SK-N-MC (cell line): ENCODE measurements at regions not wholly inside any gene's neighbourhood (a gene's known extent, or its start where the extent isn't known, plus 50 kb on each side); places are given as distances from the start of the nearest gene placed in this dataset.

ENCODE experiments used
- DNase-seq: peaks from one replicate; pipeline ENCODE4 v3.0.0-alpha.2; 2011; ENCODE audit warnings: low read depth, low spot score
- H3K27ac ChIP-seq: fragments of 200-600 bp; sonication (generic); 2 replicates; pipeline ENCODE4 v1.5.1; 2016; ENCODE audit warnings: mixed run types
- H3K36me3 ChIP-seq: fragments of 200-600 bp; sonication (generic); 2 replicates; pipeline ENCODE4 v1.6.1; 2017; ENCODE audit warnings: antibody characterized with exemption, low read length, mixed read lengths; ENCODE audit not compliant: insufficient read depth
- H3K4me3 ChIP-seq: fragments of 200-600 bp; sonication (generic); 2 replicates; pipeline ENCODE4 v1.5.1; 2016
- H3K9ac ChIP-seq: fragments of 200-600 bp; sonication (generic); 2 replicates; pipeline ENCODE4 v1.8.0; 2017; ENCODE audit warnings: mixed run types, mixed read lengths; ENCODE audit not compliant: insufficient read length
- H3K9me3 ChIP-seq: fragments of 200-600 bp; sonication (generic); 2 replicates; pipeline ENCODE4 v1.6.1; 2017; ENCODE audit warnings: low read depth, mild to moderate bottlenecking, antibody characterized with exemption, low read length, moderate library complexity, mixed read lengths
- EZH2 ChIP-seq: fragments of 200-600 bp; sonication (generic); IDR thresholded peaks from one replicate; pipeline ENCODE4 v1.6.1; 2017; ENCODE audit warnings: antibody characterized with exemption
- FOXP2 ChIP-seq: optimal IDR thresholded peaks from 2 replicates; pipeline ENCODE3; 2011; ENCODE audit warnings: mild to moderate bottlenecking, moderate library complexity; ENCODE audit not compliant: insufficient read depth; ENCODE audit errors: extremely low read length, control extremely low read depth
- POLR2AphosphoS5 ChIP-seq: IDR thresholded peaks from 2 replicates; pipeline ENCODE4 v1.6.1; 2012; ENCODE audit warnings: mild to moderate bottlenecking, low read depth, low read length, borderline replicate concordance

DNA sequence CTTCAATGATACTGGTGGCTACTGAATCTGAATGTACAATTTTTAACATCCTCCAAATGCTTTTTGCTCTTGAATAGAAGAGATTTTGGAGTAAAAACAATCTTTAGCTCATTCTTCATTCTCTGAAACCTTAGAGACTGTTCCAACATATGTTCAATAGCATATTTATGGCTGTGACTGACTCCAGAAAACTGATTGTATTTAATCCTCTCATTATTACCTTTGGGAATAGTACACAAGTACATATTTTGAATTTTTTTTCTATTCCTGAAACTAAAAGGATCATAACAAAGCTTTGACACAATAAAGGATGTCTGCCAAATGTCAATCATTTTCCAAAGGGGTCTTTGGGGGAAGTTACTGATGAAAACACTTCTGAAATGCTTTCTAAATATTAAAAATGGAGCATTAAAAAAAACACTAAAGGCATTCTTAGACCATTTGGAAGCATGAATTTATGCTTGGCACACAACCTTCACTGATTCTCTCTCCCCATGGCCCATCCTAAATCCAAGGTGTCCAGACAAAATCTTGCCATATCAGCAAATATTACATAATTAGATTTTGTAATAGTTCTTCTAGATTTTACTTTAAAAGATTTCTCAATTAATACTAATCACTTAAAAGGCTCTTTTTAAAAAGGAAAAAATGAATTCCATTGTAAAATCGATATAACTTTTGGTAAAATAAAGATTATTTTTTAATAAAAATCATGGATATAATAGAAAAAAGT lies 936.8 kb downstream of the EPHA3 start:
- TF ChIP-seq POLR2AphosphoS5, result no peak
- TF ChIP-seq FOXP2, result no peak
- no peak for TF ChIP-seq EZH2
- DNase-seq, result no peak
- Histone ChIP-seq H3K36me3 (no peaks in the 10 kb centered on the region), H3K9ac (no peak overlapping the region), H3K27ac (no peak overlapping the region), H3K4me3 (no peak overlapping the region), H3K9me3 (no peaks in the 10 kb centered on the region)

- Histone ChIP-seq H3K4me3 (no peak overlapping the region), H3K36me3 (no peaks in the 10 kb centered on the region), H3K9me3 (no peaks in the 10 kb centered on the region), H3K27ac (no peak overlapping the region), H3K9ac (no peak overlapping the region)
- no peak for DNase-seq
- TF ChIP-seq EZH2, result no peak
- TF ChIP-seq FOXP2, result no peak
- no peak for TF ChIP-seq POLR2AphosphoS5
These were observed 945.1 kb downstream of the EPHA3 start for GRCh38 chr3:90052425-90052950.

- no peaks in the 10 kb centered on the region for H3K36me3 ChIP-seq
- H3K9ac ChIP-seq, result no peak overlapping the region
- no peak overlapping the region for H3K4me3 ChIP-seq
- no peaks in the 10 kb centered on the region for H3K9me3 ChIP-seq
- DNase-seq, result no peak
- peak overlapping the region; percentile 37 for H3K27ac ChIP-seq
- TF ChIP-seq FOXP2 (no peak), POLR2AphosphoS5 (no peak), EZH2 (no peak)
These were observed 946.9 kb downstream of the EPHA3 start for GRCh38 chr3:90054311-90054710.

GRCh38 chr3:90055666-90056065 lies 948.2 kb downstream of the EPHA3 start:
- no peak overlapping the region for H3K4me3 ChIP-seq
- no peak for TF ChIP-seq POLR2AphosphoS5
- TF ChIP-seq FOXP2, result no peak
- TF ChIP-seq EZH2, result no peak
- H3K9me3 ChIP-seq, result no peaks in the 10 kb centered on the region
- no peak overlapping the region for H3K9ac ChIP-seq
- DNase-seq, result no peak
- H3K36me3 ChIP-seq, result no peaks in the 10 kb centered on the region
- H3K27ac ChIP-seq, result no peak overlapping the region

DNA sequence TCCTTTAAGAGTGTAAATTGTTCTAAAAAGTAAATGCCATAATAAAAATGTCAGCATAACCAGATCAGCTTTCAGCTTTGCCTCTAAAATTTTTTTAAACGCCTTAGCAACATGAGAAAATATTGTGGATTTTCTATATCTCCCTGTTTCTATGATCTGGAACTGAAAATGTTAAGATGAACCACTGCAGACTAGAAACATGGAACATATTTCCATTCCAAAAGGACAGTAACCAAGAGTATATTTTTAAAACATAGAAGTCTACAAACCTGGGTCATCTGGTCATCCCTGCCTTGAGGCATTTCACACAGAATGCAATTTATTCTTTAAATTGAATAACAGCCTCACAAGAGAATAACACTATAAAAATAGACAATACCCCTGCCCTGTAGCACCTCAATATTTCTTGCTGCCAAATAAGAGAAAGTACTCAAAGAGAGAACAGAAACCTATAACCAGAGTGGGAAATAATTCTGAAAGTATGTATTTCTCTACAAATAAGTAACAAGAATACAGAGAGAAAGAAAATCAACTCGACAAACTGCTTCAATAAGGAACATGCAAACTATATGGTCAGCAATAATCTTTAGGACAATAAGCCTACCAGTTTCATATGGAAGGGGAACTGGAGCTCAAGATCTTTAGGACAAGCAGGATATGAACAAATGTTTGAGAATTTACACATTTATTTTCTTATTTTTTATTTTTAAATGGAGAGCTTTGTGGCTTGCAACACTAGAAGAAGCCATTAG lies 949.0 kb downstream of the EPHA3 start:
- DNase-seq, result no peak
- H3K27ac ChIP-seq, result no peak overlapping the region
- no peaks in the 10 kb centered on the region for H3K9me3 ChIP-seq
- no peaks in the 10 kb centered on the region for H3K36me3 ChIP-seq
- H3K4me3 ChIP-seq, result no peak overlapping the region
- no peak overlapping the region for H3K9ac ChIP-seq
- no peak for TF ChIP-seq EZH2
- TF ChIP-seq FOXP2, result no peak
- TF ChIP-seq POLR2AphosphoS5, result no peak

- no peak for TF ChIP-seq EZH2
- no peak for TF ChIP-seq FOXP2
- TF ChIP-seq POLR2AphosphoS5, result no peak
- H3K9ac ChIP-seq, result no peak overlapping the region
- H3K4me3 ChIP-seq, result no peak overlapping the region
- DNase-seq, result no peak
- H3K9me3 ChIP-seq, result no peaks in the 10 kb centered on the region
- no peaks in the 10 kb centered on the region for H3K36me3 ChIP-seq
- no peak overlapping the region for H3K27ac ChIP-seq
These were observed 954.6 kb downstream of the EPHA3 start for GRCh38 chr3:90062016-90062415.

DNA sequence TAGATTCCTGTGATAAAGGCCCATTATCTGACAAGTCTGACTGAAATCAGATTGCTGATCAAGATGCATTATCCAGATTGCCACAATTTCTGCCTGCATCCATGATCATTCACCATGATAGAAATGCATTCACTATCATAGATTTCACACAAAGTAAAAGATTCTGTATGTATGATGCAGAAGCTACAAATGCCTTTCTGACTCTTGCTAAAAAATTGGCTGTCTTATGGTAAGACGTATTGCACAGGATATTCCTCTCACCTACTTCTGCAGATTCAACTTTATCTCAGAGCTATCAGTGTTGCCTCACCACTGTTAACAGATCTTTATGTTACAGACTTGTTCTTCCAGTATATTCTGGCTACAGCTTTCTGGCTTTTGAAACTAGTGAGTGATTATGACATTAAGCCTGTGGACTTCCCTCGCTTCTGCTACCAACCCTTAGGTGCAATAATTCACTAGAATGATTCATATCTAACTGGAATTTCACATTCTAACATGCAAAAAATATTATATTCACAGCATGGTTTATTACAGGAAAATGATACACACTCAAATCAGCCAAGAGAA lies 955.3 kb downstream of the EPHA3 start:
- TF ChIP-seq EZH2 (no peak), FOXP2 (no peak), POLR2AphosphoS5 (no peak)
- Histone ChIP-seq H3K9me3 (no peaks in the 10 kb centered on the region), H3K36me3 (no peaks in the 10 kb centered on the region), H3K27ac (no peak overlapping the region), H3K4me3 (no peak overlapping the region), H3K9ac (no peak overlapping the region)
- DNase-seq, result no peak

DNA sequence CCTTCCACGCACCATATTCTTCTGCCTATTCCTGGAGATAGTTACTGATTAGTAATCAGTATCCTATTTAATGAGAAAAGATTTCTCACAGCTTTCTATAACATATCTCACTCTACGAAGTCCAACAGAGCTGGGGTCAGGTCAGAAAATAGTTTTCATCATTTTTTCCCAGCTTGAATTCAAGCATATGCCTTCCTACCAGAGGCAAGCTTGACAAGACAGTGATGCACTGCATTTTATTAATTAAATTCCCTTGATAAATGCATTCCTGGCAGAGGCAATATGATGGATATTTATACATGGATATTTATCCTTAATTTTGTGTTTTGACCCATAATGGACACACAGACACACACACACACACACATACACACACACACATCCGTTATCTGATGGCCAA lies 961.4 kb downstream of the EPHA3 start:
- H3K36me3 ChIP-seq, result no peaks in the 10 kb centered on the region
- H3K27ac ChIP-seq, result no peak overlapping the region
- H3K4me3 ChIP-seq, result no peak overlapping the region
- no peak for DNase-seq
- no peaks in the 10 kb centered on the region for H3K9me3 ChIP-seq
- TF ChIP-seq EZH2 (no peak), POLR2AphosphoS5 (no peak), FOXP2 (no peak)
- no peak overlapping the region for H3K9ac ChIP-seq

DNA sequence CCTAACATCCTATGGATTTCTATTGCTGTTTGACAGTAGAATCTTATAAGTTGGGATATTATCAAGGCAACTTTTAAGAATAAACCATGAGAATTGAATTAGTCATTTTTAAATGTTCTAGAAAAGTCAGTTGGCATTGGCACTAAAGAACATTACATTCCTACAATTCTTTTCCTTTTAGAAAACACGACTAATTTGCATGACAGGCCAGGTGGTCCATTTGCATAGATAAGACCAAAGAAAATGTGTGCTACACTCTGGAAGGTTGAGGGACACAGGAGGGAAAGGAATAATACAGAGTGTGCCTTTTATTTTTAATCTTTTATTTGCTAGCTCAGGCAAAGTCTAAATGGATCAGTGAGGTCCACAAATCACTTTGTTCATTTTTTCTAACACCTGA lies 962.3 kb downstream of the EPHA3 start:
- TF ChIP-seq POLR2AphosphoS5 (no peak), FOXP2 (no peak), EZH2 (no peak)
- Histone ChIP-seq H3K36me3 (no peaks in the 10 kb centered on the region), H3K9ac (peak overlapping the region; percentile 38), H3K4me3 (no peak overlapping the region), H3K9me3 (no peaks in the 10 kb centered on the region), H3K27ac (no peak overlapping the region)
- no peak for DNase-seq
